ENCODE measurements at regions not wholly inside any gene's neighbourhood (a gene's known extent, or its start where the extent isn't known, plus 50 kb on each side); places are given as distances from the start of the nearest gene placed in this dataset.

DNA sequence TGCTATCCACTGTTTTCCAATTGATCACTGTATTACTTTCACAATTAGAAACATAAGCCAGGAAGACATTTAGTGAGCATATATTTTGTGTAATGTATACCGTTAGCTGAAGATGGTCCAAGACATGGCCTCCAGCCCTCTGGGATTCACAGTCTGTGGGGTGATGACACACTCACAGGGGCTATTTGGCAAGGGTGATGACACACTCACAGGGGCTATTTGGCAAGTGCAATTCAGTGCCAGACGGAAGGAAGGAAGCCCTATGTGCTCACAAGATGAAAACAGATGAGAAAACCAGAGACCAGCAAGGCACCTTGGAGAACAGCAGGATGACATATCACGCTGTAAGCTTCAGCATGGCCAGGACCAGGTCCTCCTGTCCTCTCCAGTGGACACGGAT is 183.7 kb downstream of the MBOAT1 start:
- no peak for DNase-seq (ENCODE audit: low read depth)
- TF ChIP-seq, protein P1, sequence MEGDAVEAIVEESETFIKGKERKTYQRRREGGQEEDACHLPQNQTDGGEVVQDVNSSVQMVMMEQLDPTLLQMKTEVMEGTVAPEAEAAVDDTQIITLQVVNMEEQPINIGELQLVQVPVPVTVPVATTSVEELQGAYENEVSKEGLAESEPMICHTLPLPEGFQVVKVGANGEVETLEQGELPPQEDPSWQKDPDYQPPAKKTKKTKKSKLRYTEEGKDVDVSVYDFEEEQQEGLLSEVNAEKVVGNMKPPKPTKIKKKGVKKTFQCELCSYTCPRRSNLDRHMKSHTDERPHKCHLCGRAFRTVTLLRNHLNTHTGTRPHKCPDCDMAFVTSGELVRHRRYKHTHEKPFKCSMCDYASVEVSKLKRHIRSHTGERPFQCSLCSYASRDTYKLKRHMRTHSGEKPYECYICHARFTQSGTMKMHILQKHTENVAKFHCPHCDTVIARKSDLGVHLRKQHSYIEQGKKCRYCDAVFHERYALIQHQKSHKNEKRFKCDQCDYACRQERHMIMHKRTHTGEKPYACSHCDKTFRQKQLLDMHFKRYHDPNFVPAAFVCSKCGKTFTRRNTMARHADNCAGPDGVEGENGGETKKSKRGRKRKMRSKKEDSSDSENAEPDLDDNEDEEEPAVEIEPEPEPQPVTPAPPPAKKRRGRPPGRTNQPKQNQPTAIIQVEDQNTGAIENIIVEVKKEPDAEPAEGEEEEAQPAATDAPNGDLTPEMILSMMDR (IDR thresholded peaks at IDR 0.05; ENCODE audit: low read depth, low read length, missing control alignments), result no peak
- no peak overlapping the region for H3K4me3 ChIP-seq (ENCODE audit: low read depth, low read length)

DNA sequence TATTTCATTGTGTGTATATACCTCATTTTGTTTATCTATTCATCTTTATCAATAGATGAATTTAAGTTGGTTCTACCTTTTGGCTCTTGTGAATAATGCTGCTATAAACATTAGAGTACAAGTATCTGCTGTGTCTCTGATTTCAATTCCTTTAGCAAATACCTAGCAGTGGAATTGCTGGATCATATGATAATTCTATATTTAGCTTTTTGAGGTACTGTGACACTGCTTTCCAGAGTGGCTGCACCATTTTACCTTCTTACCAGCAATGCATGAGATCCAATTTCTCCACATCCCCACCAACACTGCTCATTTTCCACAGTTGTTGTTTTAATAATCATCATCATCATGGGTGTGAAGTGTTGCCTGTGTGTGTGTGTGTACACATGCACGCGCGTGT is 182.3 kb downstream of the MBOAT1 start:
- no peak for DNase-seq (ENCODE audit: low read depth)

DNA sequence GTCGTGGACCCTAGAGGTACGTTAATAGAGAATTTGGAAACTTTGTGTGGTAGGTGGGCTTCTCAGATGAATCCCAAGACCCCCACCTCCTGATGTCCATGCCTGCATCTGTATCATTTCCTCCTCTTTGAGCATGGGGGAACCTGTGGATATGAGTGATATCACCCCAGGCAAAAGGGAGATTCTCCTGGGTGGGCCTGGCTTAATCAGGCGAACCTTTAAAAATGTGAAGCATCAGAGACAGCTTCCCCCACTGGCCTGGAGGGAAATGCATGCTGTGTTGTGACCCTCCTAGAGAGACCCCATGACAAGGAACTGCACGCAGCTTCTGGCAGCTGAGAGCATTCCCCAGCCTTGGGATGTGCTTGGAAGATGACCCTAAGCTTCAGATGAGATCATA is 180.9 kb downstream of the MBOAT1 start:
- no peak overlapping the region for H3K4me3 ChIP-seq (ENCODE audit: low read depth, low read length)
- DNase-seq (ENCODE audit: low read depth), result no peak
- TF ChIP-seq, protein P1 (IDR thresholded peaks at IDR 0.05; ENCODE audit: low read depth, low read length, missing control alignments), result no peak

More for the DNA sequence above, 182.3 kb downstream of the MBOAT1 start:
- TF ChIP-seq, protein P1 (IDR thresholded peaks at IDR 0.05; ENCODE audit: low read depth, low read length, missing control alignments), result no peak
- no peak overlapping the region for H3K4me3 ChIP-seq (ENCODE audit: low read depth, low read length)

DNA sequence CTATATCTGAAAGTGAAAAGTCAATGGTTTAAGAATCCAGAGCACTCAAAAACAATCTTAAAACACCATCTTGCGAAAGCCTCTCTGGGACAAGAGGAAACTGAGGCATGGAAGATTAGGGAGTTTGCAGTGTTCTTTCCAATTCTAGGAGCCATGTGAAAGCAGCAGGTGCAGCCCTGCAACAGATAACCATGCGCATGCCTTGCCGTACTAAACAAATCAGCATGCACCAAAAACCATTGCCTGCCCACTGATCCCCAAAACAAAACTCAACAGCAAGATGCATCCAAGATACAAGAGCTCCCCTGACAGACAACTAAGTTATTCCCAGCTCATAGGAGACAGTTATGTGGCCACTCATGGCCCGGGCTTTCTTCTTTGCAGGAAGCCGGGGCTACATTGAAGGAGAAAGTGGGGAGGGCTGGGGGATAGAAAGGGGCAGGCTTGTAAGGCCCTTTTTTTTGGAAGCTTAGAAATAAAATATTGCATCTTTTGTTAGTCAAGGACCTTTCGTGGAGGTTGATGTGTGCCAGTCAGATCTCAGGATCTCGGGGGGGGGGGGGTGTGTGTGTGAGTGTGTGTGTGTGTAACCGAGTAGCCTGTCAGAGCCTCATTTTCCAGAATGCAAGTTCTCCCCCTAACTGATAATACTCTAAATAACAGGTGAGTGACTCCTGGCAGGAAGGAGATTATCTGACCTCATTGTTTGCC is 178.4 kb downstream of the MBOAT1 start:
- TF ChIP-seq, protein P1 (IDR thresholded peaks at IDR 0.05; ENCODE audit: low read depth, low read length, missing control alignments), result no peak
- no peak overlapping the region for H3K4me3 ChIP-seq (ENCODE audit: low read depth, low read length)
- no peak for DNase-seq (ENCODE audit: low read depth)

DNA sequence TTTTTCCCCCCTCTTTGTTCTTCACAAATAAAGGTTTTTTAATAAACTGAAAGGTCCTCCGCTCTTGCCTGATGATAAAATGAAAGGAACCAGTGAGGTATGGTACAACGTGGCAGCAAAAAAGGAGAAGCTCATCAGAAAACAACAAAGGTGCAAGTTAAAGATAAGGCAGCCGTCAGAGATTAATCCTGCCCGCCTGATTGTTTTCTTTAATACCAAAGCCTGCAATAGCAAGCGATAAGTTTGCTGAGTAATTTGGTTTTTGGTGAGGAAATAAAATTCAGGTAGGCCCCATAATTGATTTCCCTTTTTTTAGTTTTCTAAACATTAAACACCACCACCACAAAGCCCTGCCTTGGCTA is 177.9 kb downstream of the MBOAT1 start:
- H3K4me3 ChIP-seq (ENCODE audit: low read depth, low read length), result no peak overlapping the region
- no peak for DNase-seq (ENCODE audit: low read depth)
- TF ChIP-seq, protein P1 (IDR thresholded peaks at IDR 0.05; ENCODE audit: low read depth, low read length, missing control alignments), result no peak

DNA sequence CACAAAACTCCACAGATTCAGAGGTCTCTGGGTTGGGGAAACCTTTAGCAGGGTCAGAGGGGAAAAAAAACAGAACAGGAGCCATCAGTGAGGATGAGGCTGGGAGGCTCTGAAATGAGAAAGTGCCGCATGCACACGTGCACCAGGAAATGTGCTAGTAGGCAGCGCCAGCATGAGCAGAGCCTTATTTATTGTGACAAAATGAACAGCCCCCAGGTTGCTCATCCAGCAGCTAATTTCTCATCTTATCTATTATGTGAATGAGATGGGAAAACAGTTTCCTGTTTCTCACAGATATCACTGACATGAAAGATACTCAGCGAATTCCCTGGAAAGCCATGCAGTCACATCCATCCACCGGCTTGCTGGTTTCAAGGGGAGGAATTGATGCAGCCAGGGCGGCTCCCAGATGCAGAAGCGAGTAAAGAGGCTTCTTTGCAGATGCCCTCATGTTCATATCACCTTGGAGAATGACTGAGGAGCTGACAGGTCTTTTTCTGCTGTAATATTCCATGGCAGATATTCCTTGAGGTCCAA is 176.1 kb downstream of the MBOAT1 start:
- DNase-seq (ENCODE audit: low read depth), result no peak
- TF ChIP-seq, protein P1 (IDR thresholded peaks at IDR 0.05; ENCODE audit: low read depth, low read length, missing control alignments), result no peak
- H3K4me3 ChIP-seq (ENCODE audit: low read depth, low read length), result no peak overlapping the region

Data from GM12864 (cell line).